ENCODE measurements at regions not wholly inside any gene's neighbourhood (a gene's known extent, or its start where the extent isn't known, plus 50 kb on each side); places are given as distances from the start of the nearest gene placed in this dataset.

DNA sequence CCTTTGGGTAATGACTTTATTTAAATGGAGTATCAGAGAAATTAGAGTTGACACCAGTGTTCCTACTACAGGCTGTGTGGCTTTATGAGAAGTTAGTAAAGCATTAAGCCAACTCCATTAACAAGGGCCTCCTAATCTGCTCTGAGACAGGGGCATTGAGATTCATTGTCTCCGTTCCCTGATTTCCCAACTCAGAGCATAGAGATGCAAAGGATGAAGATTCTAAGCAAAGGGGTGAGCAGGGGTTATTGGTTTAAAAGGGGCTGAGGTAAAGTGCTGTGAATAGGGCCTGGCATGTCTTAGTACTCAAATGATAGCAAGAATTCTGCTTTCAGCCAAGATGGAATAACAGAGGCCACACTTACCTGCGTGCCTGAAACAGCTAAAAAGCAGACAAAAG, 428.4 kb downstream of the PTPRU start:
- in situ Hi-C loops (cut with MboI): no loop called here
- 38% methylated on average over 2 of the region's 2 CpGs for WGBS (ENCODE audit: insufficient coverage, insufficient replicate concordance, low lambda C conversion rate, missing lambda C conversion rate)
- Histone ChIP-seq H3K27ac (ENCODE audit: control insufficient read depth, insufficient read depth) (no peak overlapping the region), H3K79me2 (ENCODE audit: control insufficient read depth, insufficient read depth, low read length) (no peaks in the 10 kb centered on the region), H3K9ac (ENCODE audit: control insufficient read depth, insufficient read depth, low read length) (no peak overlapping the region), H3K36me3 (ENCODE audit: control insufficient read depth in 2 of 2, insufficient read depth in 2 of 2, low read length in 1 of 2) (no peaks in the 10 kb centered on the region), H3K9me3 (replicated peaks; ENCODE audit: control insufficient read depth, insufficient read depth, low read length) (no peaks in the 10 kb centered on the region), H4K20me1 (ENCODE audit: control insufficient read depth, insufficient read depth) (no peaks in the 10 kb centered on the region; the same call in 1 of the 2 replicates), H2AFZ (ENCODE audit: control insufficient read depth, low read depth, low read length) (no peak overlapping the region), H3K4me1 (ENCODE audit: control insufficient read depth, insufficient read depth, low read length) (no peaks in the 10 kb centered on the region), H3K4me3 (no peak overlapping the region), H3K27me3 (replicated peaks in 1 of 2; ENCODE audit: control insufficient read depth in 2 of 2, insufficient read depth in 2 of 2, low read length in 1 of 2) (no peaks in the 10 kb centered on the region; a peak in 1 of 4 replicates), H3K4me2 (ENCODE audit: control insufficient read depth, insufficient read depth) (no peak overlapping the region)
- FAIRE-seq: no peak
- no TSS peak for BruUV-seq (replicated peaks)
- no peak for DNase-seq (ENCODE audit: low read depth, low spot score)
- no peak for ATAC-seq
- ChIA-PET CTCF (no interaction called here), RAD21 (ENCODE audit: unreplicated experiment) (no interaction called here), POLR2A (no interaction called here), SMC1A (ENCODE audit: uncharacterized antibody, unreplicated experiment) (no interaction called here)
- TF ChIP-seq CHD1 (IDR thresholded peaks at IDR 0.05; ENCODE audit: low read depth, low read length) (no peak), CBX3 (IDR thresholded peaks at IDR 0.05; ENCODE audit: borderline replicate concordance, low read depth) (no peak), STAT1 (conservative IDR thresholded peaks at IDR 0.05) (no peak), CBFB (IDR thresholded peaks at IDR 0.05; ENCODE audit: low read depth) (no peak), ZNF24 (IDR thresholded peaks at IDR 0.05) (no peak), POLR2AphosphoS5 (IDR thresholded peaks at IDR 0.05; ENCODE audit: low read length) (no peak), MXI1 (IDR thresholded peaks at IDR 0.05; ENCODE audit: low read depth, low read length) (no peak), SMARCA5 (IDR thresholded peaks at IDR 0.05) (no peak), KLF5 (IDR thresholded peaks at IDR 0.05; ENCODE audit: partially characterized antibody) (no peak), RCOR1 (conservative IDR thresholded peaks at IDR 0.05; ENCODE audit: low read depth, low read length) (no peak), EED (IDR thresholded peaks at IDR 0.05; ENCODE audit: low read depth) (no peak), PML (IDR thresholded peaks at IDR 0.05; ENCODE audit: low read length) (no peak)
- TF ChIP-seq, protein P1, sequence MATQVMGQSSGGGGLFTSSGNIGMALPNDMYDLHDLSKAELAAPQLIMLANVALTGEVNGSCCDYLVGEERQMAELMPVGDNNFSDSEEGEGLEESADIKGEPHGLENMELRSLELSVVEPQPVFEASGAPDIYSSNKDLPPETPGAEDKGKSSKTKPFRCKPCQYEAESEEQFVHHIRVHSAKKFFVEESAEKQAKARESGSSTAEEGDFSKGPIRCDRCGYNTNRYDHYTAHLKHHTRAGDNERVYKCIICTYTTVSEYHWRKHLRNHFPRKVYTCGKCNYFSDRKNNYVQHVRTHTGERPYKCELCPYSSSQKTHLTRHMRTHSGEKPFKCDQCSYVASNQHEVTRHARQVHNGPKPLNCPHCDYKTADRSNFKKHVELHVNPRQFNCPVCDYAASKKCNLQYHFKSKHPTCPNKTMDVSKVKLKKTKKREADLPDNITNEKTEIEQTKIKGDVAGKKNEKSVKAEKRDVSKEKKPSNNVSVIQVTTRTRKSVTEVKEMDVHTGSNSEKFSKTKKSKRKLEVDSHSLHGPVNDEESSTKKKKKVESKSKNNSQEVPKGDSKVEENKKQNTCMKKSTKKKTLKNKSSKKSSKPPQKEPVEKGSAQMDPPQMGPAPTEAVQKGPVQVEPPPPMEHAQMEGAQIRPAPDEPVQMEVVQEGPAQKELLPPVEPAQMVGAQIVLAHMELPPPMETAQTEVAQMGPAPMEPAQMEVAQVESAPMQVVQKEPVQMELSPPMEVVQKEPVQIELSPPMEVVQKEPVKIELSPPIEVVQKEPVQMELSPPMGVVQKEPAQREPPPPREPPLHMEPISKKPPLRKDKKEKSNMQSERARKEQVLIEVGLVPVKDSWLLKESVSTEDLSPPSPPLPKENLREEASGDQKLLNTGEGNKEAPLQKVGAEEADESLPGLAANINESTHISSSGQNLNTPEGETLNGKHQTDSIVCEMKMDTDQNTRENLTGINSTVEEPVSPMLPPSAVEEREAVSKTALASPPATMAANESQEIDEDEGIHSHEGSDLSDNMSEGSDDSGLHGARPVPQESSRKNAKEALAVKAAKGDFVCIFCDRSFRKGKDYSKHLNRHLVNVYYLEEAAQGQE (IDR thresholded peaks at IDR 0.05; ENCODE audit: low read depth, low read length): no peak
- intact Hi-C loops (cut with micrococcal nuclease; ENCODE audit: unreplicated experiment): no loop called here
